ENCODE measurements at regions not wholly inside any gene's neighbourhood (a gene's known extent, or its start where the extent isn't known, plus 50 kb on each side); places are given as distances from the start of the nearest gene placed in this dataset.
"Not testable (repeated sequence)": the region's sequence is repeated elsewhere in the genome, so short reads cannot be mapped to it uniquely, and the experiment has no call there.

GRCh38 chr2:230593765-230594164 lies 118.9 kb upstream of the CAB39 start:
- DNase-seq: no peak

- no peak for DNase-seq
Measured at GRCh38 chr2:230594286-230594840, 118.3 kb upstream of the CAB39 start.

DNA sequence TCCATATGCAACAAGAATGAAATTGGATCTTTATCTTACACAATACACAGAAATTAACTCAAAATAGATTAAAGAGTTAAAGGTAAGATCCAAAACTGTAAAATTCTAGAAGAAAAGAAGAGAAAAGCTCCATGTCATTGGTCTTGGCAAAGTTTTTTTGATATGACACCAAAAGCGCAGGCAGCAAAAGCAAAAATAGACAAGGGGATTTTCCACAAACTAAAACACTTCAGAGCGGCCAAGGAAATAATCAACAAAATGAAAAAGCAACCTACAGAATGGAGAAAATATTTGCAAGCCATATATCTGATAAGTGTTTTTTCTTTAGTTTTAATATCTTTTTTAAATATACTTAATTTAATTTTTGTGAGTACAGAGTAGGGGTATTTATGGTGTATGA lies 112.8 kb upstream of the CAB39 start:
- no peak for DNase-seq

GRCh38 chr2:230600285-230600684 lies 112.4 kb upstream of the CAB39 start:
- no peak for DNase-seq

DNA sequence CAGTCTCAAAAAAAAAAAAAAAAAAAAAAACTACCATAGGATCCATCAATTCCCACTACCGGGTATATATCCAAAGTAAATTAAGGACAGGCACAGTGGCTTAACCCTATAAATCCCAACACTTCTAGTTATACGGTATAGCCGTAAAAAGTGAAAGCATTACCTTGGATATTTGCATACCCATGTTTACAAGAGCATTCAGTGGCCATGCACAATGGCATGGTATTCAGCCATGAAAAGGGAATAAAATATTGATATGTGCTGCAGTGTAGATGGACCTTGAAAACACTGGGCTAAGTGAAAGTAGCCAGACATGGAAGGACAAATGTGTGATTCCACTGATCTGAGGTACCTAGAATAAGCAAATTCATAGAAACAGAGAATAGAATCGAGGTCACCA lies 111.8 kb upstream of the CAB39 start:
- no peak for DNase-seq

DNA sequence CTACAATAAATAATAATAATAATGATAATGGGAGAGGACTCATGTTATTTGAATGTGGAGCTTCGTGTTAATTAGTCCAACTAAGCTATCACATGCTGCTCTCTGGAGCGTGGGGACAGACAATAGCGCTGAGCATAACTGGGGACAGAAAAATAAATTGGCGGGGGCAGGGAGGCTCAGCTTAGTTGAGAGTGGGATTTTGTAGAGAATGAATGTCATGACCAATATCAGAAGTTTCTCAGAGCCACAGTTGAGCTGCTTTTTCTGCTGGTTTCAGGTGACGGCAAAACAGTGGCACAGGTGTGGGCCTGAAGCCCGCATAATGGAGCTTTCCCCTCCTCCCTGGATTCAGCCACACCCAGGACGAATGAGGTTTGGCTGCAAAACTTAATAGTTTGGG lies 111.1 kb upstream of the CAB39 start:
- no peak for DNase-seq

DNA sequence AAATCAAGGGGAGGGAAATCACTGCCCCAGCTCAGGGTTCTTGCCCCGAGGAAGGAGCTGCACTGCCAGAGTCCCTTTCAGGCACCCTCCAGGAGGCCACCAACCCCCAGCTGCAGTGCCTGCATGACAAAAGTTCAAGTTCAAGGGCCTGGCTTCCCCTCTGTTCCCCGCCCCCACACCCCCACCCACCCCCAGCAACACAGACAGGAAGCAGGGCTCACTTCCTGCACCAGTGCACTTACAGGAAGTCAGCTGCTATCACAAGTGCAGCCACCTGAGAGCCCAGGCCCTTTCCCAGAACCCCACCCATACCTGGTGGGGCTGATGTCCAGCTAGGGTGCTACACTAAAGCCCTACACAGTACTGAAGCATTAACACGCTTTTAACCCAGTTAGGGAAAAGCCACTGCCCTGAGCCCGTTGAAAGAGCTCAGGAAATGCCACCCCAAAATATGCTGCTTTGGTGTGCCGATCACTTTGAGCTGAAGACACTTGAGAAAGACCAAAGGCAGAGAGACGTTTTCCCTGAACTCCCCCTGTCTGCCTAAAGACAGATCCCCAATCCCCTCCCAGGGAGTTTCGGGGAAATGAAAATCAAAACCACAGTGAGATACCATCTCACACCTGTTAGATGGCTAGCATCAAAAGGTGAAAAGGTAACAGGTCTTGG lies 109.9 kb upstream of the CAB39 start:
- no peak for DNase-seq

- DNase-seq: not testable (repeated sequence)
Measured at GRCh38 chr2:230603317-230603716, 109.3 kb upstream of the CAB39 start.

DNA sequence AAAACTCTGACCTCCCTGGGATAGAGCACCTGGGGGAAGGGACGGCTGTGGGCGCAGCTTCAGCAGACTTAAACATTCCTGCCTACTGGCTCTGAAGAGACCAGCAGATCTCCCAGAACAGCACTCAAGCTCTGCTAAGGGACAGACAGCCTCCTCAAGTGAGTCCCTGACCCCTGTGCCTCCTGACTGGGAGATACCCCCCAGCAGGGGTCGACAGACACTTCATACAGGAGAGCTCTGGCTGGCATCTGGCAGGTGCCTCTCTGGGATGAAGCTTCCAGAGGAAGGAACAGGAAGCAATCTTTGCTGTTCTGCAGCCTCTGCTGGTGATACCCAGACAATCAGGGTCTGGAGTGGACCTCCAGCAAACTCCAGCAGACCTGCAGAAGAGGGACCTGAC lies 108.5 kb upstream of the CAB39 start:
- DNase-seq: not testable (repeated sequence)

GRCh38 chr2:230614040-230614439 lies 98.6 kb upstream of the CAB39 start:
- DNase-seq: no peak

- no peak for DNase-seq
Measured at GRCh38 chr2:230614913-230615332, 97.7 kb upstream of the CAB39 start.

GRCh38 chr2:230617256-230617706 lies 95.4 kb upstream of the CAB39 start:
- not testable (repeated sequence) for DNase-seq

DNA sequence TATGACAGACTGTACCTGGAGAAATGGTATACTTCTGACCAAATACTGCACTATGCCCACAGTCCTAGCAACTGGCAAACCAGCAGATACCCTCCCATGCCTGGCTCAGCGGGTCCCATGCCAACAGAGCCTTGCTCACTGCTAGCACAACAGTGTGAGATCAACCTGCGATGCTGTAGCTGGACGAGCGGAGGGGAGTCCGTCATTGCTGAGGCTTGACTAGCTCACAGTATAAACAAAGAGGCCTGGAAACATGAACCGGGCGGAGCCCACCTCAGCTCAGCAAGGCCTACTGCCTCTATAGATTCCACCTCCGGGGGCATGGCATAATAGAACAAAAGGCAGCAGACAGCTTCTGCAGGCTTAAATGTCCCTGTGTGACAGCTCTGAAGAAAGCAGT lies 93.2 kb upstream of the CAB39 start:
- no peak for DNase-seq

DNA sequence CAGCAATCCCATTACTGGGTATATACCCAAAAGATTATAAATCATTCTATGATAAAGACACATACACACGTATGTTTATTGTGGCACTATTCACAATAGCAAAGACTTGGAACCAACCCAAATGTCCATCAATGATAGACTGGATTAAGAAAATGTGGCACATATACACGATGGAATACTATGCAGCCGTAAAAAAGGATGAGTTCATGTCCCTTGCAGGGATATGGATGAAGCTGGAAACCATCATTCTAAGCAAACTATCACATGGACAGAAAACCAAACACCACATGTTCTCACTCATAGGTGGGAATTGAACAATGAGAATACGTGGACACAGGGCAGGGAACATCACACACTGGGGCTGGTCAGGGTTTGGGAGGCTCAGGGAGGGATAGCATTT lies 87.4 kb upstream of the CAB39 start:
- not testable (repeated sequence) for DNase-seq

DNA sequence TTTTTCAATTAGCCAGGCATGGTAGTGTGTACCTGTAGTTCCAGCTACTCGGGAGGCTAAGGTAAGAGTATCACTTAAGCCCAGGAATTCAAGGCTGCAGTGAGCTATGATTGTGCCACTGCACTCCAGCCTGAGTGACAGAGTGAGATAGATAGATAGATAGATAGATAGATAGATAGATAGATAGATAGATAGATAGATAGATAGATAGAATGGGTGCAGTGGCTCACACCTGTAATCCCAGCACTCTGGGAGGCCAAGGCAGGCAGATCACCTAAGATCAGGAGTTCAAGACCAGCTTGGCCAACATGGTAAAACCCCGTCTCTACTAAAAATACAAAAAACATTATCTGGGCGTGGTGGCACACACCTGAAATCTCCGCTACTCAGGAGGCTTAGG lies 85.6 kb upstream of the CAB39 start:
- not testable (repeated sequence) for DNase-seq

- peak; percentile 45 to 50 for DNase-seq
Measured at GRCh38 chr2:230627806-230628724, 84.6 kb upstream of the CAB39 start.

DNA sequence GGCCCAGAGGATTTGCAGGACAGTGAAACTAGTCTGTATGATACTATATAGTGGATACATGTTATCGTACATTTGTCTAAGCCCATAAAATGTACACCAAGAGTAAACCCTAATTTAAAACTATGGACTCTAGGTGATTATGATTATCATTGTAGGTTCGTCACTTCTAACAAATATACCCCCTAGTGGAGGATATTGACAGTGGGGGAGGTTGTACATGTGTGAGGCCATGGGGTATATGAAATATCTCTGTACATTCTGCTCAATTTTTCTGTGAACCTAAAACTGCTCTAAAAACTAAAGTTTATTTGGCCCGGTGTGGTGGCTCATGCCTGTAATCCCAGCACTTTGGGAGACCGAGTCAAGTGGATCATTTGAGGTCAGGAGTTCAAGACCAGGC lies 81.2 kb upstream of the CAB39 start:
- DNase-seq: no peak

DNA sequence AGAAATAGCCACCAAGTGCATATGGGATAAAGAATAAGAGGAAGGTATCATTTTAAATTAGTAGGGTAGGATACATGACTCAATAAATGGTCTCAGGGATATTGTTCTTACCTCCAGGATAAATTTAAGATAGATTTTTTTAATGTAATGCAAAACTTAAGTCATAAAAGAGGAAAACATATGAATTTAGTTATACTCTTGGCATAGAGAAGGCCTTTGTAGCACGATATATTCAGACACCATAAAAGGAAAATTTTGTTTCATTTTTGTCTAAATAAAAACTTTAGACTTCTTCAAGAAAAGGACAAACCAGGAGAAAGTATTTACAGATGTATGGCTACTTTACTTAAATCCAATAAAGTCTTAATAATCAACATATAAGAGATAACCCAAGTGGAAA lies 78.5 kb upstream of the CAB39 start:
- no peak for DNase-seq

GRCh38 chr2:230634721-230635313 lies 77.8 kb upstream of the CAB39 start:
- not testable (repeated sequence) for DNase-seq

- no peak for DNase-seq
Measured at GRCh38 chr2:230636684-230637271, 75.9 kb upstream of the CAB39 start.

DNA sequence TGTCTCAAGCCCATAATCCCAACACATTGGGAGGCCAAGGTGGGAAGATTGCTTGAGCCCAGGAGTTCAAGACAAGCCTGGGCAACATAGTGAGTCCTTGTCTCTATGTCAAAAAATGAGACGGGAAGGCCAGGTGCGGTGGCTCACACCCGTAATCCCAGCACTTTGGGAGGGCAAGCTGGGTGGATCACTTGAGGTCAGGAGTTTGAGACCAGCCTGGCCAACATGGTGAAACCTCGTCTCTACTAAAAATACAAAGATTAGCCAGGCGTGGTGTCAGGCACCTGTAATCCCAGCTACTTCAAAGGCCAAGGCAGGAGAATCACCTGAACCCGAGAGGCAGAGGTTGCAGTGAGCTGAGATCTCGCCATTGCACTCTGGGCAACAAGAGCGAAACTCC lies 75.2 kb upstream of the CAB39 start:
- not testable (repeated sequence) for DNase-seq

DNA sequence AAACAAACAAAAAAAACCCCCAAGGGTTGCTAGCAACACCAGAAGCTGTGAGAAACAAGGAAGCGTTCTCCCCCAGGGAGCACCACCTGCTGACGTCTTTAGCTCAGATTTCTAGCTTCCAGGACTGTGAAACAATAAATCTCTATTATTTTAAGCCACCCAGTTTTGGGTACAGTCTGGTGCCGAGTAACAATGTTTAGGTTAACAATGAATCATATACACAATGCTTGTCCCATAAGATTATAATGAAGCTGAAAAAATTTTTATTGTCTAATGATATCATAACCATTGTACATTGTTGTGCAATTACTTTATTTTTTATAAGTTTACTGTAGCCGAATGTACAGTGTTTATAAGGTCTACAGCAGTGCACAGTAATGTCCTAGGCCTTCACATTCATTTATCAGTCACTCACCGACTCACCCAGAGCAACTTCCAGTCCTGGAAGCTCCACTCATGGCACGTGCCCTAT lies 72.1 kb upstream of the CAB39 start:
- DNase-seq: no peak
